22Rv1 (cell line): ENCODE measurements at regions not wholly inside any gene's neighbourhood (a gene's known extent, or its start where the extent isn't known, plus 50 kb on each side); places are given as distances from the start of the nearest gene placed in this dataset.
"Not testable (repeated sequence)": the region's sequence is repeated elsewhere in the genome, so short reads cannot be mapped to it uniquely, and the experiment has no call there.

Experiments used
- ZFX ChIP-seq: fragments of 450-650 bp; IDR thresholded peaks from 2 replicates; pipeline ENCODE4 v1.6.1; 2017; ENCODE audit warnings: antibody characterized with exemption, borderline replicate concordance
- TF ChIP-seq, protein P1 (sequence below): fragments of 450-650 bp; IDR thresholded peaks from 2 replicates; pipeline ENCODE4 v1.5.1; 2017; ENCODE audit warnings: mild to moderate bottlenecking

DNA sequence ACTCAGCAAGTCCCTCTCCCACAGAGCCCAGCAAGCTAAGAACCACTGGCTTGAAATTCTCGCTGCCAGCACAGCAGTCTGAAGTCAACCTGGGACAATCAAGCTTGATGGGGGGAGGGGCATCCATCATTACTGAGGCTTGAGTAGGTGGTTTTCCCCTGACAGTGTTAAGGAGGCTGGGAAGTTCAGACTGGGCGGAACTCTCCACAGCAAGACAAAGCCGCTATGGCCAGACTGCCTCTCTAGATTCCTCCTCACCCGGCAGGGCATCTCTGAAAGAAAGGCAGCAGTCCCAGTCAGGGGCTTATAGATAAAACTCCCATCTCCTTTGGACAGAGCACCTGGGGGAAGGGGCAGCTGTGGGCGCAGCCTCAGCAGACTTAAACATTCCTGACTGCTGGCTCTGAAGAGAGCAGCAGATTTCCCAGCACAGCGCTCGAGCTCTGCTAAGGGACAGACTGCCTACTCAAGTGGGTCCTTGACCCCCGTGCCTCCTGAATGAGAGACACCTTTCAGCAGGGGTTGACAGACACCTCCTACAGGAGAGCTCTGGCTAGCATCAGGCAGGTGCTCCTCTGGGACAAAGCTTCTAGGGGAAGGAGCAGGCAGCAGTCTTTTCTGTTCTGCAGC is 188.4 kb downstream of the PCTP start:
- TF ChIP-seq, protein P1, sequence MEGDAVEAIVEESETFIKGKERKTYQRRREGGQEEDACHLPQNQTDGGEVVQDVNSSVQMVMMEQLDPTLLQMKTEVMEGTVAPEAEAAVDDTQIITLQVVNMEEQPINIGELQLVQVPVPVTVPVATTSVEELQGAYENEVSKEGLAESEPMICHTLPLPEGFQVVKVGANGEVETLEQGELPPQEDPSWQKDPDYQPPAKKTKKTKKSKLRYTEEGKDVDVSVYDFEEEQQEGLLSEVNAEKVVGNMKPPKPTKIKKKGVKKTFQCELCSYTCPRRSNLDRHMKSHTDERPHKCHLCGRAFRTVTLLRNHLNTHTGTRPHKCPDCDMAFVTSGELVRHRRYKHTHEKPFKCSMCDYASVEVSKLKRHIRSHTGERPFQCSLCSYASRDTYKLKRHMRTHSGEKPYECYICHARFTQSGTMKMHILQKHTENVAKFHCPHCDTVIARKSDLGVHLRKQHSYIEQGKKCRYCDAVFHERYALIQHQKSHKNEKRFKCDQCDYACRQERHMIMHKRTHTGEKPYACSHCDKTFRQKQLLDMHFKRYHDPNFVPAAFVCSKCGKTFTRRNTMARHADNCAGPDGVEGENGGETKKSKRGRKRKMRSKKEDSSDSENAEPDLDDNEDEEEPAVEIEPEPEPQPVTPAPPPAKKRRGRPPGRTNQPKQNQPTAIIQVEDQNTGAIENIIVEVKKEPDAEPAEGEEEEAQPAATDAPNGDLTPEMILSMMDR: not testable (repeated sequence)
- TF ChIP-seq ZFX: not testable (repeated sequence)
